Liver (tissue), 8 donors: ENCODE measurements at regions not wholly inside any gene's neighbourhood (a gene's known extent, or its start where the extent isn't known, plus 50 kb on each side); places are given as distances from the start of the nearest gene placed in this dataset.

ENCODE experiments used
- DNase-seq: peaks from one replicate; pipeline ENCODE4 v3.0.0-alpha.2; 2017; ENCODE audit warnings: low spot score
- H3K27ac ChIP-seq, 2 donors: one replicate each; pipeline ENCODE4 v1.7.0; 2013; ENCODE audit warnings: inconsistent platforms in 2 of 2, low read length in 2 of 2, control low read depth in 1 of 2, low read depth in 1 of 2, mild to moderate bottlenecking in 1 of 2
- H3K27me3 ChIP-seq, 4 donors: one replicate each; pipeline versions ENCODE4 v1.6.1 to v1.7.0; 2013; ENCODE audit warnings: low read length in 3 of 4, inconsistent platforms in 1 of 4, mild to moderate bottlenecking in 1 of 4, moderate library complexity in 1 of 4; ENCODE audit not compliant: control insufficient read depth in 4 of 4, insufficient read depth in 4 of 4
- H3K36me3 ChIP-seq, 4 donors: one replicate each; pipeline versions ENCODE4 v1.6.1 to v1.7.0; 2013; ENCODE audit warnings: low read length in 3 of 4, mild to moderate bottlenecking in 3 of 4, low read depth in 1 of 4, moderate library complexity in 1 of 4; ENCODE audit not compliant: control insufficient read depth in 4 of 4, insufficient read depth in 3 of 4
- H3K4me1 ChIP-seq, 4 donors: one replicate each; pipeline versions ENCODE4 v1.6.1 to v1.7.0; 2013; ENCODE audit warnings: low read length in 3 of 4, mild to moderate bottlenecking in 3 of 4, moderate library complexity in 1 of 4; ENCODE audit not compliant: control insufficient read depth in 4 of 4, insufficient read depth in 4 of 4
- H3K4me3 ChIP-seq, 3 donors: one replicate each; pipeline versions ENCODE4 v1.6.1 to v1.7.0; 2013; ENCODE audit warnings: low read length in 3 of 3, control low read depth in 1 of 3, low read depth in 1 of 3, mild to moderate bottlenecking in 1 of 3
- H3K9ac ChIP-seq, 2 donors: one replicate each; pipeline ENCODE4 v1.7.0; 2013; ENCODE audit warnings: low read length in 2 of 2, mild to moderate bottlenecking in 2 of 2, moderate library complexity in 2 of 2, control low read depth in 1 of 2, low read depth in 1 of 2
- H3K9me3 ChIP-seq, 4 donors: one replicate each; pipeline versions ENCODE4 v1.6.1 to v1.7.0; 2013; ENCODE audit warnings: low read length in 3 of 4; ENCODE audit not compliant: control insufficient read depth in 4 of 4
- EGR1 ChIP-seq, 2 donors: IDR thresholded peaks; 2 replicates each; pipeline ENCODE4 v1.6.1; 2016 to 2018; ENCODE audit warnings: antibody characterized with exemption in 2 of 2, low read depth in 2 of 2
- FOXA1 ChIP-seq: IDR thresholded peaks from 2 replicates; pipeline ENCODE4 v1.6.1; 2016; ENCODE audit warnings: antibody characterized with exemption
- GABPA ChIP-seq, 2 donors: IDR thresholded peaks in 1 of 2; conservative IDR thresholded peaks in 1 of 2; 2 replicates each; pipeline ENCODE4 v1.6.1; 2016; ENCODE audit warnings: antibody characterized with exemption in 2 of 2, mild to moderate bottlenecking in 1 of 2, moderate library complexity in 1 of 2
- HNF4A ChIP-seq, 2 donors: conservative IDR thresholded peaks; 2 replicates each; pipeline ENCODE4 v1.6.1; 2016; ENCODE audit warnings: antibody characterized with exemption in 2 of 2, mild to moderate bottlenecking in 2 of 2
- NR2F2 ChIP-seq: IDR thresholded peaks from 2 replicates; pipeline ENCODE4 v1.6.1; 2016; ENCODE audit warnings: antibody characterized with exemption
- RAD21 ChIP-seq, 2 donors: IDR thresholded peaks; 2 replicates each; pipeline ENCODE4 v1.6.1; 2016; ENCODE audit warnings: antibody characterized with exemption in 2 of 2, mild to moderate bottlenecking in 2 of 2
- RXRA ChIP-seq, 2 donors: IDR thresholded peaks; 2 replicates each; pipeline ENCODE4 v1.6.1; 2017 to 2018; ENCODE audit warnings: antibody characterized with exemption in 2 of 2, mild to moderate bottlenecking in 1 of 2
- SP1 ChIP-seq: IDR thresholded peaks from 2 replicates; pipeline ENCODE4 v1.6.1; 2018; ENCODE audit warnings: antibody characterized with exemption, mild to moderate bottlenecking
- TAF1 ChIP-seq: conservative IDR thresholded peaks from 2 replicates; pipeline ENCODE4 v1.6.1; 2016; ENCODE audit warnings: antibody characterized with exemption, mild to moderate bottlenecking
- WGBS: extraction: QIAGEN DNeasy Blood & Tissue Kit; methylation state at CpG from one replicate; pipeline ENCODE4 v1.1.7; 2013; 5-methylcytosine and 5-hydroxymethylcytosine counted together
- TF ChIP-seq, protein P1 (sequence below): IDR thresholded peaks from 2 replicates; pipeline ENCODE4 v1.6.1; 2016; ENCODE audit warnings: antibody characterized with exemption
- TF ChIP-seq, protein P2 (sequence below): IDR thresholded peaks from 2 replicates; pipeline ENCODE4 v1.6.1; 2016; ENCODE audit warnings: antibody characterized with exemption, mild to moderate bottlenecking
- TF ChIP-seq, protein P3 (sequence below): fragments of 150-350 bp; IDR thresholded peaks from 2 replicates; pipeline ENCODE4 v1.5.1; 2017; ENCODE audit warnings: improper control_type of control experiment, low read depth, low read length; ENCODE audit not compliant: missing input control
- TF ChIP-seq, protein P4 (sequence below): IDR thresholded peaks from 2 replicates; pipeline ENCODE4 v1.6.1; 2016; ENCODE audit warnings: antibody characterized with exemption
- donor health status: healthy.
- donor health status: healthy.
- donor health status: healthy.
- donor health status: healthy.
- donor health status: healthy.

DNA sequence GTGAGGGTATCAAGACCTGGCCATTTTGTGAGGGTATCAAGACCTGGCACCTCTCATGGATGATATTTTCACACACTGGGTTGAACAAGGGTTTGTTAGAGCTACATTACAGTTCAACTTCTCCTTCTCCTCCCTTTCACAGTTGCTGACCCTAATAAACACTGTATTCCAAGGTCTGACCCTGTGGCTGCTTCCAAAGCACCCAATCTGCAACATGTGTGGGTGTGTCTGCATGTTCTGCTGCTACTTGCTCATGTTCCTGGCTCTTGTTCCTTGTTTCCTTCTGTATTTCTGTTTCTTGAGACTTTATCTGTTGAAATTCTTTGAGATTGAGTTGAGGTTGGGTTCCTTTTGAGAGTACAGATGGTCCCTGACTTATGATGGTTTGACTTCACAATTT lies 162.1 kb upstream of the GMDS start:
- Histone ChIP-seq H3K9me3 (no peaks in the 10 kb centered on the region), H3K4me3 (no peak overlapping the region), H3K36me3 (peaks cover 0 to 4% (median 0%) of the 10 kb centered on the region in 4 donors), H3K4me1 (no peaks in the 10 kb centered on the region), H3K9ac (no peak overlapping the region), H3K27me3 (no peaks in the 10 kb centered on the region), H3K27ac (no peak overlapping the region)
- DNase-seq, result no peak
- TF ChIP-seq FOXA1, result no peak
- TF ChIP-seq RAD21 (IDR thresholded peaks at IDR 0.05), result no peak
- TF ChIP-seq NR2F2, result no peak
- TF ChIP-seq, protein P1, sequence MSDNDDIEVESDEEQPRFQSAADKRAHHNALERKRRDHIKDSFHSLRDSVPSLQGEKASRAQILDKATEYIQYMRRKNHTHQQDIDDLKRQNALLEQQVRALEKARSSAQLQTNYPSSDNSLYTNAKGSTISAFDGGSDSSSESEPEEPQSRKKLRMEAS, result no peak
- TF ChIP-seq HNF4A (conservative IDR thresholded peaks at IDR 0.05), result no peak

GRCh38 chr6:2404211-2404929 lies 159.0 kb upstream of the GMDS start:
- Histone ChIP-seq H3K27me3 (no peaks in the 10 kb centered on the region), H3K9me3 (peaks cover 0 to 5% (median under 1%) of the 10 kb centered on the region in 4 donors), H3K4me1 (no peaks in the 10 kb centered on the region), H3K27ac (no peak overlapping the region), H3K36me3 (peaks cover 0 to 7% (median 2%) of the 10 kb centered on the region in 4 donors), H3K4me3 (no peak overlapping the region), H3K9ac (no peak overlapping the region)
- DNase-seq, result no peak
- TF ChIP-seq GABPA (IDR thresholded peaks at IDR 0.05 in 1 of 2, conservative IDR thresholded peaks at IDR 0.05 in 1 of 2) (no peak), EGR1 (IDR thresholded peaks at IDR 0.05; ENCODE audit: low read depth in 2 of 2) (no peak), RAD21 (IDR thresholded peaks at IDR 0.05) (no peak), HNF4A (conservative IDR thresholded peaks at IDR 0.05) (no peak), RXRA (IDR thresholded peaks at IDR 0.05) (no peak), SP1 (no peak), FOXA1 (no peak), TAF1 (no peak)
- TF ChIP-seq, protein P2, sequence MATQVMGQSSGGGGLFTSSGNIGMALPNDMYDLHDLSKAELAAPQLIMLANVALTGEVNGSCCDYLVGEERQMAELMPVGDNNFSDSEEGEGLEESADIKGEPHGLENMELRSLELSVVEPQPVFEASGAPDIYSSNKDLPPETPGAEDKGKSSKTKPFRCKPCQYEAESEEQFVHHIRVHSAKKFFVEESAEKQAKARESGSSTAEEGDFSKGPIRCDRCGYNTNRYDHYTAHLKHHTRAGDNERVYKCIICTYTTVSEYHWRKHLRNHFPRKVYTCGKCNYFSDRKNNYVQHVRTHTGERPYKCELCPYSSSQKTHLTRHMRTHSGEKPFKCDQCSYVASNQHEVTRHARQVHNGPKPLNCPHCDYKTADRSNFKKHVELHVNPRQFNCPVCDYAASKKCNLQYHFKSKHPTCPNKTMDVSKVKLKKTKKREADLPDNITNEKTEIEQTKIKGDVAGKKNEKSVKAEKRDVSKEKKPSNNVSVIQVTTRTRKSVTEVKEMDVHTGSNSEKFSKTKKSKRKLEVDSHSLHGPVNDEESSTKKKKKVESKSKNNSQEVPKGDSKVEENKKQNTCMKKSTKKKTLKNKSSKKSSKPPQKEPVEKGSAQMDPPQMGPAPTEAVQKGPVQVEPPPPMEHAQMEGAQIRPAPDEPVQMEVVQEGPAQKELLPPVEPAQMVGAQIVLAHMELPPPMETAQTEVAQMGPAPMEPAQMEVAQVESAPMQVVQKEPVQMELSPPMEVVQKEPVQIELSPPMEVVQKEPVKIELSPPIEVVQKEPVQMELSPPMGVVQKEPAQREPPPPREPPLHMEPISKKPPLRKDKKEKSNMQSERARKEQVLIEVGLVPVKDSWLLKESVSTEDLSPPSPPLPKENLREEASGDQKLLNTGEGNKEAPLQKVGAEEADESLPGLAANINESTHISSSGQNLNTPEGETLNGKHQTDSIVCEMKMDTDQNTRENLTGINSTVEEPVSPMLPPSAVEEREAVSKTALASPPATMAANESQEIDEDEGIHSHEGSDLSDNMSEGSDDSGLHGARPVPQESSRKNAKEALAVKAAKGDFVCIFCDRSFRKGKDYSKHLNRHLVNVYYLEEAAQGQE, result no peak
- TF ChIP-seq, protein P1, result no peak
- WGBS, result 89% methylated on average over 6 of the region's 6 CpGs

DNA sequence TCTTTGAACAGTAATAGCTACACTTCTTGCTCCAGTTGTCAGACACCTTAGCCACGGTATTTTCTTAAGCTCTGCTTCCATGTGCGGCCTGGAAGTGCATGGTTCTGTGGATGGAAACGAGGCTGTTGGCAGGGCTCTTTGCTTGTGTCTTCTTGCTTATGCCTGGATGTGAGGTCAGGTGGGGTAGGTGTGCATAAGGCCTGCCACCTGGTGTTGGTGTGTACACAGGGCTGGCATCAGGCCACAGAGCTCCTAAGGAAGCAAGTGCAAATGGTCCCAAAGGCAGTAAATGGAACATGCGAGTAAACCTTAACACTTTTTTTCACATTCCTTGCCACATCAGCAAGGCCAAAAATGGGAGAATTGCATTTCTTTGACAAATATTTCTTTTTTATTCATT lies 158.1 kb upstream of the GMDS start:
- Histone ChIP-seq H3K4me3 (no peak overlapping the region), H3K36me3 (peaks cover 0 to 7% (median 3%) of the 10 kb centered on the region in 4 donors), H3K9me3 (peaks cover 0 to 5% (median under 1%) of the 10 kb centered on the region in 4 donors), H3K27ac (no peak overlapping the region), H3K27me3 (no peaks in the 10 kb centered on the region), H3K9ac (no peak overlapping the region), H3K4me1 (no peaks in the 10 kb centered on the region)
- no peak for DNase-seq
- WGBS, result 89% methylated on average over 4 of the region's 4 CpGs
- TF ChIP-seq NR2F2, result no peak
- no peak for TF ChIP-seq EGR1 (IDR thresholded peaks at IDR 0.05; ENCODE audit: low read depth in 2 of 2)
- TF ChIP-seq SP1, result no peak
- TF ChIP-seq RAD21 (IDR thresholded peaks at IDR 0.05), result no peak
- no peak for TF ChIP-seq TAF1
- no peak for TF ChIP-seq GABPA (IDR thresholded peaks at IDR 0.05 in 1 of 2, conservative IDR thresholded peaks at IDR 0.05 in 1 of 2)
- TF ChIP-seq, protein P1, result no peak
- TF ChIP-seq, protein P3, sequence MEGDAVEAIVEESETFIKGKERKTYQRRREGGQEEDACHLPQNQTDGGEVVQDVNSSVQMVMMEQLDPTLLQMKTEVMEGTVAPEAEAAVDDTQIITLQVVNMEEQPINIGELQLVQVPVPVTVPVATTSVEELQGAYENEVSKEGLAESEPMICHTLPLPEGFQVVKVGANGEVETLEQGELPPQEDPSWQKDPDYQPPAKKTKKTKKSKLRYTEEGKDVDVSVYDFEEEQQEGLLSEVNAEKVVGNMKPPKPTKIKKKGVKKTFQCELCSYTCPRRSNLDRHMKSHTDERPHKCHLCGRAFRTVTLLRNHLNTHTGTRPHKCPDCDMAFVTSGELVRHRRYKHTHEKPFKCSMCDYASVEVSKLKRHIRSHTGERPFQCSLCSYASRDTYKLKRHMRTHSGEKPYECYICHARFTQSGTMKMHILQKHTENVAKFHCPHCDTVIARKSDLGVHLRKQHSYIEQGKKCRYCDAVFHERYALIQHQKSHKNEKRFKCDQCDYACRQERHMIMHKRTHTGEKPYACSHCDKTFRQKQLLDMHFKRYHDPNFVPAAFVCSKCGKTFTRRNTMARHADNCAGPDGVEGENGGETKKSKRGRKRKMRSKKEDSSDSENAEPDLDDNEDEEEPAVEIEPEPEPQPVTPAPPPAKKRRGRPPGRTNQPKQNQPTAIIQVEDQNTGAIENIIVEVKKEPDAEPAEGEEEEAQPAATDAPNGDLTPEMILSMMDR, result no peak
- TF ChIP-seq, protein P4, sequence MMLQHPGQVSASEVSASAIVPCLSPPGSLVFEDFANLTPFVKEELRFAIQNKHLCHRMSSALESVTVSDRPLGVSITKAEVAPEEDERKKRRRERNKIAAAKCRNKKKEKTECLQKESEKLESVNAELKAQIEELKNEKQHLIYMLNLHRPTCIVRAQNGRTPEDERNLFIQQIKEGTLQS, result no peak
- TF ChIP-seq, protein P2, result no peak
- TF ChIP-seq RXRA (IDR thresholded peaks at IDR 0.05), result no peak
